OCI-LY3 (cell line): ENCODE measurements at regions not wholly inside any gene's neighbourhood (a gene's known extent, or its start where the extent isn't known, plus 50 kb on each side); places are given as distances from the start of the nearest gene placed in this dataset.

Experiments used
- H2AFZ ChIP-seq: fragments of 200-600, 300-600 bp; shearing (Covaris generic); 2 replicates; pipeline ENCODE4 v1.6.0; 2014; ENCODE audit warnings: antibody characterized with exemption, low read depth, low read length
- H3K27ac ChIP-seq: fragments of 200-600, 300-600 bp; sonication (generic); 2 replicates; pipeline ENCODE4 v1.5.1; 2014; ENCODE audit warnings: mild to moderate bottlenecking, low read length, moderate library complexity, mixed read lengths
- H3K27me3 ChIP-seq: fragments of 200-600, 300-600 bp; sonication (generic); 2 replicates; pipeline ENCODE4 v1.6.1; 2014; ENCODE audit warnings: low read depth, low read length, mixed read lengths
- H3K36me3 ChIP-seq: fragments of 200-600, 300-600 bp; sonication (generic); replicated peaks from 2 replicates; pipeline ENCODE3; 2014; ENCODE audit warnings: low read depth, low read length, mixed read lengths
- H3K4me1 ChIP-seq: fragments of 300-600, 200-600 bp; sonication (generic); 2 replicates; pipeline ENCODE4 v1.6.1; 2014; ENCODE audit warnings: low read length, mixed read lengths
- H3K4me2 ChIP-seq: fragments of 200-600, 300-600 bp; sonication (generic); 2 replicates; pipeline ENCODE4 v1.6.1; 2014; ENCODE audit warnings: low read length, mixed read lengths
- H3K4me3 ChIP-seq: fragments of 300-600, 200-600 bp; sonication (generic); 2 replicates; pipeline ENCODE4 v1.5.1; 2014; ENCODE audit warnings: antibody characterized with exemption, mild to moderate bottlenecking, low read length, moderate library complexity
- H3K79me2 ChIP-seq: fragments of 300-600, 200-600 bp; shearing (Covaris generic); 2 replicates; pipeline ENCODE4 v1.6.1; 2014; ENCODE audit warnings: mild to moderate bottlenecking, low read length, mixed read lengths
- H3K9ac ChIP-seq: fragments of 300-600, 200-600 bp; shearing (Covaris generic); 2 replicates; pipeline ENCODE4 v1.6.0; 2014; ENCODE audit warnings: mild to moderate bottlenecking, low read length, moderate library complexity
- H3K9me3 ChIP-seq: fragments of 200-600, 300-600 bp; shearing (Covaris generic); 2 replicates; pipeline ENCODE4 v1.6.1; 2014; ENCODE audit warnings: low read length, mixed read lengths; ENCODE audit not compliant: insufficient read depth
- H4K20me1 ChIP-seq: fragments of 200-600, 300-600 bp; sonication (generic); 2 replicates; pipeline ENCODE4 v1.6.1; 2016; ENCODE audit warnings: low read length, mixed read lengths; ENCODE audit not compliant: insufficient read depth
- EZH2phosphoT487 ChIP-seq: fragments of 200-600 bp; shearing (Covaris generic); IDR thresholded peaks from 2 replicates; pipeline ENCODE4 v1.6.1; 2018; ENCODE audit warnings: antibody characterized with exemption, mixed run types, low read depth
- TF ChIP-seq, protein P1 (sequence below): fragments of 200-600, 300-600 bp; sonication (generic); IDR thresholded peaks from 2 replicates; pipeline ENCODE4 v1.5.1; 2014; ENCODE audit warnings: antibody characterized with exemption, low read length, low read depth

DNA sequence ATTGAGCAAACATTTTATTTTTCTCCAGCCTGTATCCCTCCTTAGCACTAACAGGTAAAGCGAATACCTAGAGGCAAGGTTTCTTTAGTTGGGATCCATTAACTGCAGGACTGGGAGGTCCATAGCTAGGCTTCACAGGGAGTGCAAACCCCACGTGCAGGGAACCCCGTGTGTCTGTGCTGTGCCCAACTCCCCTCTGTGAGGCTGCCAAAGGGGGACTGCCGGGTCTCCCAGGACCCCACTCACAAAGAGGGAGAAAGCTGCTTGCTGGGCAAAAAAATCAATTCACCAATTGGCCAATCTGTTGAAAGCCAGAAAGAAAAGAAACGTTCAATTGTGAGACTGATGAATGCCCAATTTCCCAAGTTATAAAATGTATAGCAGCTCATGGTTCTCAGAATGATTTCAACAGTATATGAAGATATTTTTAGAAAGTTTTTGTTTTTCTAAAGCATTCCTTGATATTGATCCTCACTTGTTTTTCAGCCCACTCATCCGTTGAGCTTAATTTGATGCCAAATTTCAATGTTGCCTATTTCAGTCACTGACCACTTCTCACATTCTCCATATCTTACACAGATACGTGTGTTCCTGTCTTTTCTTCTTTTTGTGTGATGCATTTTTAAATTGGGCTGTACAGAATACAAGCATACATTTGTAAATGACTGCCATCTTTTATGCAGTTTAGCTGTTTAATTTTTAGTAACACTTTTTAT is 202.7 kb upstream of the PRSS58 start:
- H3K4me2 ChIP-seq, result no peak overlapping the region

DNA sequence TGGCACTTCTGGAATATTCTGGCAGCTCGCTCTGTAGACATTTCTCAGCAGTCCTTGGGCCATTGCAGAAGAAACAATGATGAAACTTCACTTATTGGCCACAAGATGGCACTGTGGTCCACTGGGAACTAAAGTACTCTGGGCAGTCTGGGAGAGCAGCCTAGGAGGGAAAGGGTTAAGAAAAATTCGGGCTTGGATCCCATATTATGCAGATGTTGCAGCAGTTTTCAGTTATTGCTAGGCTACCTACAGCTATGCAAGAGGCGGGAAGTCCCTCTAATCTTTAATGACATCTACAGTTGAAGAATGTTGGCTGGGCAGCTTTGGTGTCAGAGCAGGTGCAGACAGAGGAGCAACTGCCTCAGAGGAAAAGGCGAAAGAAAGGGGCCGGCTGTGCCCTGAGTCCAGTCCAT is 201.7 kb upstream of the PRSS58 start:
- peaks cover 33% of the 10 kb centered on the region for H3K27me3 ChIP-seq
- H3K27ac ChIP-seq, result no peak overlapping the region
- no peaks in the 10 kb centered on the region for H3K79me2 ChIP-seq
- no peaks in the 10 kb centered on the region for H3K9me3 ChIP-seq
- H3K4me3 ChIP-seq, result no peak overlapping the region
- H4K20me1 ChIP-seq, result no peaks in the 10 kb centered on the region
- H2AFZ ChIP-seq, result no peak overlapping the region
- H3K9ac ChIP-seq, result no peak overlapping the region
- no peak overlapping the region for H3K4me2 ChIP-seq
- no peaks in the 10 kb centered on the region for H3K4me1 ChIP-seq
- TF ChIP-seq EZH2phosphoT487, result no peak
- TF ChIP-seq, protein P1, sequence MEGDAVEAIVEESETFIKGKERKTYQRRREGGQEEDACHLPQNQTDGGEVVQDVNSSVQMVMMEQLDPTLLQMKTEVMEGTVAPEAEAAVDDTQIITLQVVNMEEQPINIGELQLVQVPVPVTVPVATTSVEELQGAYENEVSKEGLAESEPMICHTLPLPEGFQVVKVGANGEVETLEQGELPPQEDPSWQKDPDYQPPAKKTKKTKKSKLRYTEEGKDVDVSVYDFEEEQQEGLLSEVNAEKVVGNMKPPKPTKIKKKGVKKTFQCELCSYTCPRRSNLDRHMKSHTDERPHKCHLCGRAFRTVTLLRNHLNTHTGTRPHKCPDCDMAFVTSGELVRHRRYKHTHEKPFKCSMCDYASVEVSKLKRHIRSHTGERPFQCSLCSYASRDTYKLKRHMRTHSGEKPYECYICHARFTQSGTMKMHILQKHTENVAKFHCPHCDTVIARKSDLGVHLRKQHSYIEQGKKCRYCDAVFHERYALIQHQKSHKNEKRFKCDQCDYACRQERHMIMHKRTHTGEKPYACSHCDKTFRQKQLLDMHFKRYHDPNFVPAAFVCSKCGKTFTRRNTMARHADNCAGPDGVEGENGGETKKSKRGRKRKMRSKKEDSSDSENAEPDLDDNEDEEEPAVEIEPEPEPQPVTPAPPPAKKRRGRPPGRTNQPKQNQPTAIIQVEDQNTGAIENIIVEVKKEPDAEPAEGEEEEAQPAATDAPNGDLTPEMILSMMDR, result peak; percentile 72
- no peaks in the 10 kb centered on the region for H3K36me3 ChIP-seq

More for the DNA sequence above, 202.7 kb upstream of the PRSS58 start:
- Histone ChIP-seq H3K27me3 (peaks cover 33% of the 10 kb centered on the region), H3K4me1 (no peaks in the 10 kb centered on the region), H4K20me1 (no peaks in the 10 kb centered on the region), H3K36me3 (no peaks in the 10 kb centered on the region), H3K4me3 (no peak overlapping the region), H3K9ac (no peak overlapping the region), H3K27ac (no peak overlapping the region), H3K79me2 (no peaks in the 10 kb centered on the region), H2AFZ (no peak overlapping the region), H3K9me3 (no peaks in the 10 kb centered on the region)
- no peak for TF ChIP-seq EZH2phosphoT487
- TF ChIP-seq, protein P1, result no peak

DNA sequence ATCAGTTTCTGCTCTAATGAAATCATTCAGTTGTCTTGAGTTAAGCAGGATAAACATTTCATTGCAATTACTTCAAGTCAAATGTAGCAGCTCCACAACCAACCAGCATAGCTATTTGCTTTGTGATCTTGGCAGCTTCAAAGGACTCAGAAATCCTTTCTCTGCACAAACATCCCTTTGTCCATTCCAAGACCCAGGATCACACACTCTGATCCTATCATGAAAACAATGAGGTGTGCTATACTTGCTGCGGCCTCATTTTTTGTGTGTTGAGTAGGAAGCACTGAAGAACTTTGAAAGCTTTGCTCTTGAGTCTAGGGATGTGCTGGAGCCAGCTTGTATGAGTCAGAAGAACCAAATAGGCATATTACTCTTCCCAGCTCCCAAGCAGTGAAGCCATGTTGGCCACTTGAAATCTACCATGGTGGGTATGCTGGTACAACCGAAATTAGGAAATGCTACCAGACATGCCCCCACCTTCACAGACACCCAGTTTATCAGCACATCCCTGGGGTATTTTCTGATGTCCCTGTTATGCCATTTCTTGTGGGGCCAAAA is 199.4 kb upstream of the PRSS58 start:
- H3K4me3 ChIP-seq, result no peak overlapping the region
- no peak overlapping the region for H3K9ac ChIP-seq
- no peak for TF ChIP-seq EZH2phosphoT487
- TF ChIP-seq, protein P1, result no peak
- no peaks in the 10 kb centered on the region for H4K20me1 ChIP-seq
- H3K4me1 ChIP-seq, result no peaks in the 10 kb centered on the region
- H2AFZ ChIP-seq, result no peak overlapping the region
- no peaks in the 10 kb centered on the region for H3K79me2 ChIP-seq
- H3K27ac ChIP-seq, result no peak overlapping the region
- H3K27me3 ChIP-seq, result peaks cover 42% of the 10 kb centered on the region
- H3K36me3 ChIP-seq, result no peaks in the 10 kb centered on the region
- no peak overlapping the region for H3K4me2 ChIP-seq
- no peaks in the 10 kb centered on the region for H3K9me3 ChIP-seq

DNA sequence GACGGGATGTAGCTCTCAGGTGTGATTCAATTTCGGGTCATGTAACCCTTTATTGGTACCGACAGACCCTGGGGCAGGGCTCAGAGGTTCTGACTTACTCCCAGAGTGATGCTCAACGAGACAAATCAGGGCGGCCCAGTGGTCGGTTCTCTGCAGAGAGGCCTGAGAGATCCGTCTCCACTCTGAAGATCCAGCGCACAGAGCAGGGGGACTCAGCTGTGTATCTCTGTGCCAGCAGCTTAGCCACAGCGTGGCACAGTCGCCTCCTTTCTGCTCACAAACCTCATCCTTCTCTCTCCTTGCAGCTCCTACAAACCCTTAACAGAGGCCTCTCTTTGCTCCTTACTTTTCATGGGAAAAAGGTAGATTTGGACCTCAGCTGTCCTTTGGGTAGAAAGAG is 197.5 kb upstream of the PRSS58 start:
- Histone ChIP-seq H3K27ac (no peak overlapping the region), H3K79me2 (no peaks in the 10 kb centered on the region), H3K4me1 (no peaks in the 10 kb centered on the region), H3K27me3 (peaks cover 28% of the 10 kb centered on the region), H3K9ac (no peak overlapping the region), H4K20me1 (no peaks in the 10 kb centered on the region), H3K4me3 (no peak overlapping the region), H2AFZ (no peak overlapping the region), H3K36me3 (no peaks in the 10 kb centered on the region), H3K4me2 (no peak overlapping the region), H3K9me3 (no peaks in the 10 kb centered on the region)
- TF ChIP-seq, protein P1, result no peak
- TF ChIP-seq EZH2phosphoT487, result no peak
